ENCODE measurements at regions not wholly inside any gene's neighbourhood (a gene's known extent, or its start where the extent isn't known, plus 50 kb on each side); places are given as distances from the start of the nearest gene placed in this dataset.

- no peaks in the 10 kb centered on the region for H4K20me1 ChIP-seq (ENCODE audit: insufficient read depth, low read length)
- H3K4me1 Mint-ChIP-seq (ENCODE audit: low read depth, unreplicated experiment), result peaks cover 9% of the 10 kb centered on the region
- FAIRE-seq, result no peak
- no peak overlapping the region for H2AFZ ChIP-seq (ENCODE audit: low read depth, low read length)
- no peaks in the 10 kb centered on the region for H3K9me3 ChIP-seq (ENCODE audit: insufficient read depth, low read depth, low read length)
- H3K27me3 Mint-ChIP-seq (ENCODE audit: low read depth, unreplicated experiment), result no peaks in the 10 kb centered on the region
- H3K27ac Mint-ChIP-seq (ENCODE audit: unreplicated experiment), result no peak overlapping the region
- H3K4me1 ChIP-seq (ENCODE audit: insufficient read depth, low read length), result no peaks in the 10 kb centered on the region
- TF ChIP-seq EZH2 (IDR thresholded peaks at IDR 0.05; ENCODE audit: insufficient read depth, low read length) (no peak), CTCF (IDR thresholded peaks at IDR 0.05; ENCODE audit: insufficient read depth, low read depth, low read length) (no peak)
- H3K4me3 ChIP-seq (ENCODE audit: insufficient read depth, low read depth, low read length), result no peak overlapping the region
- DNase-seq (ENCODE audit: low read depth), result no peak
- H3K4me2 ChIP-seq (ENCODE audit: low read length), result no peak overlapping the region
- H3K4me3 Mint-ChIP-seq (ENCODE audit: unreplicated experiment), result no peak overlapping the region
- H3K9ac ChIP-seq (ENCODE audit: low read length), result no peak overlapping the region
- no peaks in the 10 kb centered on the region for H3K36me3 Mint-ChIP-seq (ENCODE audit: low read depth, unreplicated experiment)
- no peak overlapping the region for H3K27ac ChIP-seq (ENCODE audit: low read depth, low read length)
- no peaks in the 10 kb centered on the region for H3K36me3 ChIP-seq (ENCODE audit: insufficient read depth, low read length)
- H3K79me2 ChIP-seq (ENCODE audit: insufficient read depth, low read length), result no peaks in the 10 kb centered on the region
- no peaks in the 10 kb centered on the region for H3K9me3 Mint-ChIP-seq (ENCODE audit: unreplicated experiment)
- no peaks in the 10 kb centered on the region for H3K27me3 ChIP-seq (ENCODE audit: insufficient read depth, low read length)
Observed at GRCh38 chr5:52419357-52419756, 368.4 kb upstream of the ITGA1 start.

DNA sequence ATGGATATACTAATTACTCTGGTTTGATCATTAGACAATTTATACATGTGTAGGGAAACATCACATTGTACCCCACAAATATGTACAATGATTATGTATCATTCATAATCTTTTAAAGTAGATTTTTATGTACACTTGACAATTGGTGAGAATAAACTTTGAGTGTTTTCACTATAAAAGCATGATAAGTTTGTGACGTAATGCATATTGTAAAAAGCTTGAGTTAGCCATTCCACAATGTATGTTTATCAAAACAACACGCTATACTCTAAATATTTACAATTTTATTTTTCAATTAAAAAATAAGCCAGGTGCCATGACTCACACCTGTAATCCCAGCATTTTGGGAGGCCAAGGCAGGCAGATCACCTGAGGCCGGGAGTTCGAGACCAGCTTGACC, 360.1 kb upstream of the ITGA1 start:
- H3K27me3 Mint-ChIP-seq (ENCODE audit: low read depth, unreplicated experiment), result no peaks in the 10 kb centered on the region
- Histone ChIP-seq H3K9ac (ENCODE audit: low read length) (no peak overlapping the region), H3K9me3 (ENCODE audit: insufficient read depth, low read depth, low read length) (no peaks in the 10 kb centered on the region), H3K4me2 (ENCODE audit: low read length) (no peak overlapping the region), H3K27ac (ENCODE audit: low read depth, low read length) (no peak overlapping the region), H3K36me3 (ENCODE audit: insufficient read depth, low read length) (no peaks in the 10 kb centered on the region), H4K20me1 (ENCODE audit: insufficient read depth, low read length) (no peaks in the 10 kb centered on the region), H3K27me3 (ENCODE audit: insufficient read depth, low read length) (no peaks in the 10 kb centered on the region), H3K4me1 (ENCODE audit: insufficient read depth, low read length) (no peaks in the 10 kb centered on the region), H3K79me2 (ENCODE audit: insufficient read depth, low read length) (no peaks in the 10 kb centered on the region), H3K4me3 (ENCODE audit: insufficient read depth, low read depth, low read length) (no peak overlapping the region), H2AFZ (ENCODE audit: low read depth, low read length) (no peak overlapping the region)
- H3K4me3 Mint-ChIP-seq (ENCODE audit: unreplicated experiment), result no peak overlapping the region
- no peaks in the 10 kb centered on the region for H3K36me3 Mint-ChIP-seq (ENCODE audit: low read depth, unreplicated experiment)
- no peak for FAIRE-seq
- H3K27ac Mint-ChIP-seq (ENCODE audit: unreplicated experiment), result no peak overlapping the region
- DNase-seq (ENCODE audit: low read depth), result no peak
- peaks cover 15% of the 10 kb centered on the region for H3K4me1 Mint-ChIP-seq (ENCODE audit: low read depth, unreplicated experiment)
- no peak for TF ChIP-seq EZH2 (IDR thresholded peaks at IDR 0.05; ENCODE audit: insufficient read depth, low read length)
- TF ChIP-seq CTCF (IDR thresholded peaks at IDR 0.05; ENCODE audit: insufficient read depth, low read depth, low read length), result no peak
- no peaks in the 10 kb centered on the region for H3K9me3 Mint-ChIP-seq (ENCODE audit: unreplicated experiment)

GRCh38 chr5:52428977-52429489, 358.7 kb upstream of the ITGA1 start:
- H3K36me3 ChIP-seq (ENCODE audit: insufficient read depth, low read length), result no peaks in the 10 kb centered on the region
- Mint-ChIP-seq H3K27ac (ENCODE audit: unreplicated experiment) (no peak overlapping the region), H3K4me1 (ENCODE audit: low read depth, unreplicated experiment) (peaks cover 9% of the 10 kb centered on the region), H3K36me3 (ENCODE audit: low read depth, unreplicated experiment) (no peaks in the 10 kb centered on the region), H3K27me3 (ENCODE audit: low read depth, unreplicated experiment) (no peaks in the 10 kb centered on the region), H3K9me3 (ENCODE audit: unreplicated experiment) (no peaks in the 10 kb centered on the region), H3K4me3 (ENCODE audit: unreplicated experiment) (no peak overlapping the region)
- no peak overlapping the region for H3K9ac ChIP-seq (ENCODE audit: low read length)
- no peak overlapping the region for H3K4me3 ChIP-seq (ENCODE audit: insufficient read depth, low read depth, low read length)
- DNase-seq (ENCODE audit: low read depth) (no peak), FAIRE-seq (no peak)
- no peaks in the 10 kb centered on the region for H4K20me1 ChIP-seq (ENCODE audit: insufficient read depth, low read length)
- no peak overlapping the region for H3K4me2 ChIP-seq (ENCODE audit: low read length)
- no peaks in the 10 kb centered on the region for H3K27me3 ChIP-seq (ENCODE audit: insufficient read depth, low read length)
- H3K27ac ChIP-seq (ENCODE audit: low read depth, low read length), result no peak overlapping the region
- no peaks in the 10 kb centered on the region for H3K79me2 ChIP-seq (ENCODE audit: insufficient read depth, low read length)
- no peaks in the 10 kb centered on the region for H3K4me1 ChIP-seq (ENCODE audit: insufficient read depth, low read length)
- H3K9me3 ChIP-seq (ENCODE audit: insufficient read depth, low read depth, low read length), result no peaks in the 10 kb centered on the region
- no peak for TF ChIP-seq CTCF (IDR thresholded peaks at IDR 0.05; ENCODE audit: insufficient read depth, low read depth, low read length)
- no peak for TF ChIP-seq EZH2 (IDR thresholded peaks at IDR 0.05; ENCODE audit: insufficient read depth, low read length)
- H2AFZ ChIP-seq (ENCODE audit: low read depth, low read length), result no peak overlapping the region
